HepG2 (cell line): ENCODE measurements at regions not wholly inside any gene's neighbourhood (a gene's known extent, or its start where the extent isn't known, plus 50 kb on each side); places are given as distances from the start of the nearest gene placed in this dataset.

Experiments
- CTCF ChIP-seq: sonication (generic); formaldehyde crosslinking; IDR thresholded peaks from 2 replicates; pipeline ENCODE4 v1.5.0; 2020; ENCODE audit warnings: mild to moderate bottlenecking, missing genetic modification reagents, moderate library complexity
- HDAC2 ChIP-seq: sonication (generic); formaldehyde crosslinking; IDR thresholded peaks from 2 replicates; pipeline ENCODE4 v1.4.0; 2020; ENCODE audit warnings: missing genetic modification reagents
- JUNB ChIP-seq: sonication (generic); formaldehyde crosslinking; IDR thresholded peaks from 2 replicates; pipeline ENCODE4 v1.8.0; 2022; ENCODE audit warnings: missing genetic modification reagents, mild to moderate bottlenecking, borderline replicate concordance
- NCOA1 ChIP-seq: sonication (generic); formaldehyde crosslinking; IDR thresholded peaks from 2 replicates; pipeline ENCODE4 v1.9.0; 2021; ENCODE audit warnings: missing genetic modification reagents
- POLR2A ChIP-seq, 2 experiments: IDR thresholded peaks; 2 replicates each; pipeline ENCODE4 v1.6.1; 2011; ENCODE audit warnings: low read depth in 2 of 2, low read length in 2 of 2, mild to moderate bottlenecking in 1 of 2, moderate library complexity in 1 of 2; ENCODE audit not compliant: insufficient read depth in 1 of 2
- SIN3A ChIP-seq: IDR thresholded peaks from 2 replicates; pipeline ENCODE4 v1.6.1; 2011; ENCODE audit warnings: low read depth, mild to moderate bottlenecking, control low read depth, low read length, borderline replicate concordance
- SP4 ChIP-seq: sonication (generic); formaldehyde crosslinking; IDR thresholded peaks from 2 replicates; pipeline ENCODE4 v1.8.1; 2023; ENCODE audit warnings: mild to moderate bottlenecking, missing genetic modification reagents
- USF2 ChIP-seq, 2 experiments: sonication (generic) in 1 of 2; formaldehyde crosslinking in 1 of 2; IDR thresholded peaks; 2 replicates each; pipeline versions ENCODE4 v1.5.1 to v1.6.1; 2011 to 2020; ENCODE audit warnings: borderline replicate concordance in 1 of 2, low read depth in 1 of 2, low read length in 1 of 2, mild to moderate bottlenecking in 1 of 2, missing genetic modification reagents in 1 of 2, moderate library complexity in 1 of 2

- TF ChIP-seq USF2 (IDR thresholded peaks at IDR 0.05; ENCODE audit: low read depth, low read length) (no peak), USF2 (CRISPR knock-in tag; IDR thresholded peaks at IDR 0.05; ENCODE audit: borderline replicate concordance) (no peak), SP4 (CRISPR knock-in tag) (no peak), CTCF (no peak), HDAC2 (CRISPR knock-in tag) (no peak), JUNB (no peak), POLR2A (IDR thresholded peaks at IDR 0.05; ENCODE audit: insufficient read depth in 1 of 2, low read depth in 2 of 2, low read length in 2 of 2) (no peak), SIN3A (no peak), NCOA1 (CRISPR knock-in tag) (no peak)
These were observed 711.9 kb downstream of the C12orf50 start for GRCh38 chr12:87317302-87317701.
